GM12892 (cell line): ENCODE measurements at regions not wholly inside any gene's neighbourhood (a gene's known extent, or its start where the extent isn't known, plus 50 kb on each side); places are given as distances from the start of the nearest gene placed in this dataset.

ENCODE experiments used
- POLR2A ChIP-seq: IDR thresholded peaks from 2 replicates; pipeline ENCODE4 v1.6.1; 2011; ENCODE audit warnings: low read depth, low read length, control low read depth
- TAF1 ChIP-seq: IDR thresholded peaks from 2 replicates; pipeline ENCODE4 v1.6.1; 2011; ENCODE audit warnings: low read depth, mild to moderate bottlenecking, control low read depth, low read length, borderline replicate concordance

GRCh38 chr15:39344662-39345141 is 236.2 kb upstream of the THBS1 start:
- TF ChIP-seq TAF1: no peak
- TF ChIP-seq POLR2A: no peak
